NCI-H446 (cell line): ENCODE measurements at regions not wholly inside any gene's neighbourhood (a gene's known extent, or its start where the extent isn't known, plus 50 kb on each side); places are given as distances from the start of the nearest gene placed in this dataset.

ENCODE experiments used
- DNase-seq, 2 experiments: peaks; one replicate each; lab custom pipeline; 2025; lab: John Stamatoyannopoulos, UW

GRCh38 chr11:43261775-43262174 is 50.0 kb upstream of the API5 start:
- no peak for DNase-seq
